Epithelial cell of esophagus (primary cell): ENCODE measurements at regions not wholly inside any gene's neighbourhood (a gene's known extent, or its start where the extent isn't known, plus 50 kb on each side); places are given as distances from the start of the nearest gene placed in this dataset.

Experiments used
- DNase-seq: peaks from one replicate; pipeline ENCODE4 v3.0.0; 2010; ENCODE audit warnings: low read depth
- H3K4me3 ChIP-seq: 2 replicates; pipeline ENCODE4 v1.5.1; 2011; ENCODE audit warnings: mild to moderate bottlenecking, low read length, control low read depth
- CTCF ChIP-seq: IDR thresholded peaks from 2 replicates; pipeline ENCODE4 v1.5.1; 2011; ENCODE audit warnings: low read depth, mild to moderate bottlenecking, low read length, control low read depth, inconsistent platforms; ENCODE audit not compliant: insufficient read depth; ENCODE audit errors: missing control alignments

GRCh38 chr3:63015614-63016309, 140.5 kb upstream of the CADPS start:
- DNase-seq: no peak
- no peak for TF ChIP-seq CTCF
- H3K4me3 ChIP-seq: no peak overlapping the region

- no peak for DNase-seq
- TF ChIP-seq CTCF: no peak
- no peak overlapping the region for H3K4me3 ChIP-seq
Measured at GRCh38 chr3:63022114-63022513, 146.9 kb upstream of the CADPS start.

- no peak for DNase-seq
- no peak for TF ChIP-seq CTCF
Measured at GRCh38 chr3:63026722-63027121, 151.5 kb upstream of the CADPS start.

GRCh38 chr3:63029326-63029725, 154.1 kb upstream of the CADPS start:
- peak; percentile 4 for DNase-seq
- no peak for TF ChIP-seq CTCF
- H3K4me3 ChIP-seq: no peak overlapping the region

More at GRCh38 chr3:63026722-63027121, 151.5 kb upstream of the CADPS start:
- H3K4me3 ChIP-seq: no peak overlapping the region

- no peak for TF ChIP-seq CTCF
- H3K4me3 ChIP-seq: no peak overlapping the region
- no peak for DNase-seq
Measured at GRCh38 chr3:63029921-63030320, 154.7 kb upstream of the CADPS start.

GRCh38 chr3:63030666-63031065, 155.4 kb upstream of the CADPS start:
- no peak overlapping the region for H3K4me3 ChIP-seq
- TF ChIP-seq CTCF: no peak
- no peak for DNase-seq

- peak; percentile 7 for DNase-seq
- no peak for TF ChIP-seq CTCF
Measured at GRCh38 chr3:63032881-63033280, 157.7 kb upstream of the CADPS start.

More at GRCh38 chr3:63032881-63033280, 157.7 kb upstream of the CADPS start:
- no peak overlapping the region for H3K4me3 ChIP-seq
